Testis (tissue), 2 donors: ENCODE measurements at regions not wholly inside any gene's neighbourhood (a gene's known extent, or its start where the extent isn't known, plus 50 kb on each side); places are given as distances from the start of the nearest gene placed in this dataset.

Experiments
- POLR2A ChIP-seq: fragments of 450-650 bp; IDR thresholded peaks from one replicate; pipeline ENCODE4 v1.6.1; 2017; ENCODE audit warnings: antibody characterized with exemption, mild to moderate bottlenecking, moderate library complexity
- TF ChIP-seq, protein P1 (sequence below), 3 experiments: fragments of 450-650 bp in 2 of 3; fragments of 200-600 bp in 1 of 3; sonication (generic) in 1 of 3; IDR thresholded peaks; one replicate each; pipeline ENCODE4 v1.5.1; 2016 to 2019; ENCODE audit warnings: antibody characterized with exemption in 3 of 3, mild to moderate bottlenecking in 2 of 3, moderate library complexity in 1 of 3

DNA sequence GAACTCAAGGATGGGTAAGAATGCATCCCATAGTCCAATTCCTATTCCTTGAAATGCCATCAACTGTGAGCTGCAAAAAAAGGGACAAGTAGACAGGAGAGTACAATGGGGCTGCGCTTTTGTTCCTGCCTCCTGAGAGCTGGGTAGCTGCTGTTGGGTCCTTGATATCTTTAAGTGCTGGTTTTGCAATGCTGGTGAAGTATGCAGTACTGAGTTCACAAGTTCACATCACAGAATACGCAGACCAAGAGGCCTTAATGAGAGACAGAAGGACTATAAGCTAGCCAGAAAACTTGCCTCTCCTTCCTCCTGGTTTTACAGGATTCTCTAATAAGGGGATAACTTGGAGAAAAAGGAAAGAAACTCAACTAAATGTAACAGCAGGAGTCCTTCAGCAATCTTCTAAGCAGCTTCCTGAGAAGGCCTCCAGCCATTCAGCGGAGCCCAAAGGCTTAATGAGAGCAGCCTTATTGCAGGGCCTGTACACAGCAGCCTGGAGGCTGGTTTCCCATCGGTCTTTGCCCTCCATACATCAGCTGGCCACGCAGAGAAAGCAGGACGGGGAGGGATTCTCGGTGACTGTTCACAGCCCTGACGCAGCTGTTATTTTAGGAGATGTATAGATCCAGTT is 293.1 kb downstream of the CDCA7 start:
- no peak for TF ChIP-seq POLR2A
- TF ChIP-seq, protein P1, sequence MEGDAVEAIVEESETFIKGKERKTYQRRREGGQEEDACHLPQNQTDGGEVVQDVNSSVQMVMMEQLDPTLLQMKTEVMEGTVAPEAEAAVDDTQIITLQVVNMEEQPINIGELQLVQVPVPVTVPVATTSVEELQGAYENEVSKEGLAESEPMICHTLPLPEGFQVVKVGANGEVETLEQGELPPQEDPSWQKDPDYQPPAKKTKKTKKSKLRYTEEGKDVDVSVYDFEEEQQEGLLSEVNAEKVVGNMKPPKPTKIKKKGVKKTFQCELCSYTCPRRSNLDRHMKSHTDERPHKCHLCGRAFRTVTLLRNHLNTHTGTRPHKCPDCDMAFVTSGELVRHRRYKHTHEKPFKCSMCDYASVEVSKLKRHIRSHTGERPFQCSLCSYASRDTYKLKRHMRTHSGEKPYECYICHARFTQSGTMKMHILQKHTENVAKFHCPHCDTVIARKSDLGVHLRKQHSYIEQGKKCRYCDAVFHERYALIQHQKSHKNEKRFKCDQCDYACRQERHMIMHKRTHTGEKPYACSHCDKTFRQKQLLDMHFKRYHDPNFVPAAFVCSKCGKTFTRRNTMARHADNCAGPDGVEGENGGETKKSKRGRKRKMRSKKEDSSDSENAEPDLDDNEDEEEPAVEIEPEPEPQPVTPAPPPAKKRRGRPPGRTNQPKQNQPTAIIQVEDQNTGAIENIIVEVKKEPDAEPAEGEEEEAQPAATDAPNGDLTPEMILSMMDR (IDR thresholded peaks at IDR 0.05), result no peak
